ENCODE measurements at regions not wholly inside any gene's neighbourhood (a gene's known extent, or its start where the extent isn't known, plus 50 kb on each side); places are given as distances from the start of the nearest gene placed in this dataset.
"Not testable (repeated sequence)": the region's sequence is repeated elsewhere in the genome, so short reads cannot be mapped to it uniquely, and the experiment has no call there.

- FAIRE-seq: no peak
Measured at GRCh38 chr5:17690473-17690872, 56.2 kb downstream of the TAF11L14 start.

- FAIRE-seq: no peak
Measured at GRCh38 chr5:17691762-17692161, 57.5 kb downstream of the TAF11L14 start.

- FAIRE-seq: no peak
Measured at GRCh38 chr5:17694371-17694770, 60.1 kb downstream of the TAF11L14 start.

GRCh38 chr5:17694914-17695313 lies 60.7 kb downstream of the TAF11L14 start:
- no peak for FAIRE-seq

- FAIRE-seq: no peak
Measured at GRCh38 chr5:17696627-17697026, 62.4 kb downstream of the TAF11L14 start.

- FAIRE-seq: no peak
Measured at GRCh38 chr5:17697671-17698070, 63.4 kb downstream of the TAF11L14 start.

- no peak for FAIRE-seq
Measured at GRCh38 chr5:17709011-17709710, 74.9 kb downstream of the TAF11L14 start.

- FAIRE-seq: no peak
Measured at GRCh38 chr5:17713301-17713700, 79.0 kb downstream of the TAF11L14 start.

- no peak for FAIRE-seq
Measured at GRCh38 chr5:17714186-17714585, 79.9 kb downstream of the TAF11L14 start.

GRCh38 chr5:17719592-17719991 lies 85.3 kb downstream of the TAF11L14 start:
- FAIRE-seq: no peak

- no peak for FAIRE-seq
Measured at GRCh38 chr5:17720071-17720470, 85.8 kb downstream of the TAF11L14 start.

- FAIRE-seq: no peak
Measured at GRCh38 chr5:17723876-17724275, 89.6 kb downstream of the TAF11L14 start.

GRCh38 chr5:17727098-17727497 lies 92.8 kb downstream of the TAF11L14 start:
- FAIRE-seq: no peak

GRCh38 chr5:17730421-17730820 lies 96.2 kb downstream of the TAF11L14 start:
- no peak for FAIRE-seq

GRCh38 chr5:17732351-17732923 lies 98.2 kb downstream of the TAF11L14 start:
- no peak for FAIRE-seq

- FAIRE-seq: no peak
Measured at GRCh38 chr5:17734011-17734410, 99.8 kb downstream of the TAF11L14 start.

- no peak for FAIRE-seq
Measured at GRCh38 chr5:17735761-17736160, 101.5 kb downstream of the TAF11L14 start.

GRCh38 chr5:17737092-17737491 lies 102.8 kb downstream of the TAF11L14 start:
- FAIRE-seq: no peak

- no peak for FAIRE-seq
Measured at GRCh38 chr5:17738446-17738845, 104.2 kb downstream of the TAF11L14 start.

- FAIRE-seq: no peak
Measured at GRCh38 chr5:17743580-17744435, 109.5 kb downstream of the TAF11L14 start.

GRCh38 chr5:17748201-17748600 lies 113.9 kb downstream of the TAF11L14 start:
- FAIRE-seq: no peak

GRCh38 chr5:17748941-17749340 lies 114.7 kb downstream of the TAF11L14 start:
- FAIRE-seq: no peak

- not testable (repeated sequence) for FAIRE-seq
Measured at GRCh38 chr5:17755406-17755805, 121.1 kb downstream of the TAF11L14 start.

GRCh38 chr5:17761326-17761725 lies 127.1 kb downstream of the TAF11L14 start:
- no peak for FAIRE-seq
